PC-3 (cell line): ENCODE measurements at regions not wholly inside any gene's neighbourhood (a gene's known extent, or its start where the extent isn't known, plus 50 kb on each side); places are given as distances from the start of the nearest gene placed in this dataset.

Experiments
- ATAC-seq: fragments of 200-7000 bp; cut with Tn5 transposase; 2 replicates; pipeline ENCODE4 v1.9.1; 2020; ENCODE audit warnings: mild to moderate bottlenecking, moderate library complexity
- BruUV-seq: library from RNA; stranded (reverse); fragments of 400-500 nt; replicated peaks from 2 replicates; lab custom pipeline; 2021; lab: Mats Ljungman, UMichigan
- CTCF ChIA-PET: fragments of 300-600 bp; sonication (Branson Sonifier 250); formaldehyde crosslinking; loops from one replicate; lab custom pipeline; 2022; ENCODE audit warnings: antibody characterized with exemption; lab: Charles Lee
- POLR2A ChIA-PET: fragments of 300-600 bp; sonication (Branson Sonifier 250); formaldehyde crosslinking; loops from one replicate; lab custom pipeline; 2022; ENCODE audit warnings: antibody characterized with exemption; ENCODE audit not compliant: unreplicated experiment; lab: Charles Lee
- DNase-seq: peaks from one replicate; pipeline ENCODE4 v3.0.0-alpha.2; 2015
- H2AFZ ChIP-seq: fragments of 300-600 bp; sonication (generic); 2 replicates; pipeline ENCODE4 v1.6.0; 2016; ENCODE audit warnings: antibody characterized with exemption, low read length
- H3F3A ChIP-seq: fragments of 300-600 bp; sonication (generic); one replicate; pipeline ENCODE4 v1.6.0; 2017; ENCODE audit warnings: antibody characterized with exemption, low read length, control low read depth, mild to moderate bottlenecking; ENCODE audit not compliant: unreplicated experiment
- H3K27ac ChIP-seq: fragments of 300-600 bp; sonication (generic); 2 replicates; pipeline ENCODE4 v1.5.1; 2016; ENCODE audit warnings: mild to moderate bottlenecking, low read length
- H3K27me3 ChIP-seq: fragments of 300-600 bp; sonication (generic); 2 replicates; pipeline ENCODE4 v1.6.1; 2016; ENCODE audit warnings: low read length, mixed read lengths
- H3K36me3 ChIP-seq: fragments of 300-600 bp; sonication (generic); 2 replicates; pipeline ENCODE4 v1.6.1; 2016; ENCODE audit warnings: low read depth, mixed run types, low read length, mixed read lengths
- H3K4me1 ChIP-seq: fragments of 300-600 bp; sonication (generic); 2 replicates; pipeline ENCODE4 v1.5.1; 2016; ENCODE audit warnings: low read length; ENCODE audit not compliant: insufficient read depth
- H3K4me2 ChIP-seq: fragments of 300-600 bp; sonication (generic); 2 replicates; pipeline ENCODE4 v1.6.0; 2016; ENCODE audit warnings: low read length
- H3K4me3 ChIP-seq: fragments of 300-600 bp; sonication (generic); 2 replicates; pipeline ENCODE4 v1.5.1; 2016; ENCODE audit warnings: mild to moderate bottlenecking, low read length, mixed read lengths
- H3K79me2 ChIP-seq: fragments of 300-600 bp; sonication (generic); 2 replicates; pipeline ENCODE4 v1.6.1; 2017; ENCODE audit warnings: low read length, mixed read lengths
- H3K9ac ChIP-seq: fragments of 300-600 bp; sonication (generic); 2 replicates; pipeline ENCODE4 v1.6.0; 2016; ENCODE audit warnings: mild to moderate bottlenecking, low read length
- H3K9me2 ChIP-seq: fragments of 300-600 bp; sonication (generic); replicated peaks from 2 replicates; pipeline ENCODE4 v1.6.1; 2016; ENCODE audit warnings: mixed run types, low read length, mixed read lengths
- H3K9me3 ChIP-seq: fragments of 300-600 bp; sonication (generic); 2 replicates; pipeline ENCODE4 v1.6.1; 2016; ENCODE audit warnings: low read length, mixed read lengths
- H4K20me1 ChIP-seq: fragments of 300-600 bp; sonication (generic); 2 replicates; pipeline ENCODE4 v1.6.1; 2016; ENCODE audit warnings: low read length, mixed read lengths
- EZH2 ChIP-seq: fragments of 300-600 bp; sonication (generic); IDR thresholded peaks from one replicate; pipeline ENCODE4 v1.6.1; 2017; ENCODE audit warnings: antibody characterized with exemption, mild to moderate bottlenecking, low read length; ENCODE audit not compliant: unreplicated experiment
- EZH2phosphoT487 ChIP-seq: fragments of 300-600 bp; sonication (generic); IDR thresholded peaks from 2 replicates; pipeline ENCODE4 v1.6.1; 2018; ENCODE audit warnings: mild to moderate bottlenecking, antibody characterized with exemption, low read length, borderline replicate concordance
- intact Hi-C: fragments of 100-400 bp; cut with micrococcal nuclease; formaldehyde crosslinking; loops from 2 replicates; pipeline ENCODE4 v1.9.0; 2023
- TF ChIP-seq, protein P1 (sequence below): fragments of 300-600 bp; sonication (generic); conservative IDR thresholded peaks from 2 replicates; pipeline ENCODE4 v1.5.1; 2017; ENCODE audit warnings: antibody characterized with exemption, low read depth, mild to moderate bottlenecking, low read length

DNA sequence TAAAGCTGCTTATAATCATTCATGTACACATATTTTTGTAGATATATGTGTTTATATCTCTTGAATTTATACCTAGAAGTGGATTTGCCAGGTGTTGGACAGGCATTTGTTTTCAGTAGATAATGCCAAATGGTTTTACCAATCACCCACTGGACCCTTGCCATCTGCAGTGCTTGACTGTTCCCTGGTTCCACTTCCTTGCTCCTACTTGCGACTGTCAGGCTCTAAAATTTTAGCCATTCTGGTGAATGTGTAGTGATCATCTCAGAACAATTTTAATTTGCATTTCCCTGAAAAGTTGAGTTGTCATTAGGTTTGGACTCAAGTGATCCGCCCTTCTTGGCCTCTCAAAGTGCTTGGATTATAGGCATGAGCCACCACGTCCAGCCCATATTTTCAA, 122.4 kb upstream of the SLC34A2 start:
- no peak for DNase-seq
- BruUV-seq: no TSS peak
- Histone ChIP-seq H3K27ac (no peak overlapping the region), H3K4me1 (no peaks in the 10 kb centered on the region), H3K9ac (no peak overlapping the region), H3K79me2 (no peaks in the 10 kb centered on the region), H3K9me2 (no peaks in the 10 kb centered on the region), H2AFZ (no peak overlapping the region), H4K20me1 (no peaks in the 10 kb centered on the region), H3K36me3 (no peaks in the 10 kb centered on the region), H3K4me2 (no peak overlapping the region), H3K4me3 (no peak overlapping the region), H3K9me3 (no peaks in the 10 kb centered on the region), H3F3A (no peaks in the 10 kb centered on the region), H3K27me3 (no peaks in the 10 kb centered on the region)
- TF ChIP-seq EZH2phosphoT487 (no peak), EZH2 (no peak)
- TF ChIP-seq, protein P1, sequence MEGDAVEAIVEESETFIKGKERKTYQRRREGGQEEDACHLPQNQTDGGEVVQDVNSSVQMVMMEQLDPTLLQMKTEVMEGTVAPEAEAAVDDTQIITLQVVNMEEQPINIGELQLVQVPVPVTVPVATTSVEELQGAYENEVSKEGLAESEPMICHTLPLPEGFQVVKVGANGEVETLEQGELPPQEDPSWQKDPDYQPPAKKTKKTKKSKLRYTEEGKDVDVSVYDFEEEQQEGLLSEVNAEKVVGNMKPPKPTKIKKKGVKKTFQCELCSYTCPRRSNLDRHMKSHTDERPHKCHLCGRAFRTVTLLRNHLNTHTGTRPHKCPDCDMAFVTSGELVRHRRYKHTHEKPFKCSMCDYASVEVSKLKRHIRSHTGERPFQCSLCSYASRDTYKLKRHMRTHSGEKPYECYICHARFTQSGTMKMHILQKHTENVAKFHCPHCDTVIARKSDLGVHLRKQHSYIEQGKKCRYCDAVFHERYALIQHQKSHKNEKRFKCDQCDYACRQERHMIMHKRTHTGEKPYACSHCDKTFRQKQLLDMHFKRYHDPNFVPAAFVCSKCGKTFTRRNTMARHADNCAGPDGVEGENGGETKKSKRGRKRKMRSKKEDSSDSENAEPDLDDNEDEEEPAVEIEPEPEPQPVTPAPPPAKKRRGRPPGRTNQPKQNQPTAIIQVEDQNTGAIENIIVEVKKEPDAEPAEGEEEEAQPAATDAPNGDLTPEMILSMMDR: no peak
- ATAC-seq: no peak
- intact Hi-C loops: no loop called here
- POLR2A ChIA-PET: no interaction called here
- CTCF ChIA-PET: no interaction called here

DNA sequence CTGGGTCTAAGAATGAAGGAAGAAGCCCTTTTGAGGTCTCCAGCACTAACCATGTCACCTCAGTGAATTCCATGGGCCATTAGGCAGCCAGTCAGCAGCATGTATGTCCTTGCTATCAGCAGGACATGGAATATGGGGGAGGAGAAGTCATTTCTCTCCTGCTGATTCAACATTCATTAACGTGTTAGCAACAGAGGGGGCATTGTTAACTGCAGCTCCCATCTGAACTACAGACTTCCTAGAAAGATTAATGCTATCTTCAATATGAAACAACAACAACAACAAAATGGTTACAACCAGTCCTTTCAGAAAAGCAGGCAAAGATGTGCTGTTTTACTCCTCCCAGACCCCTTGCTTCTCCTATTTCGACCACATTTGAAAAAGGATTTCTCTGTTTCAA, 120.4 kb upstream of the SLC34A2 start:
- no peak for ATAC-seq
- no peaks in the 10 kb centered on the region for H3F3A ChIP-seq
- POLR2A ChIA-PET: no interaction called here

DNA sequence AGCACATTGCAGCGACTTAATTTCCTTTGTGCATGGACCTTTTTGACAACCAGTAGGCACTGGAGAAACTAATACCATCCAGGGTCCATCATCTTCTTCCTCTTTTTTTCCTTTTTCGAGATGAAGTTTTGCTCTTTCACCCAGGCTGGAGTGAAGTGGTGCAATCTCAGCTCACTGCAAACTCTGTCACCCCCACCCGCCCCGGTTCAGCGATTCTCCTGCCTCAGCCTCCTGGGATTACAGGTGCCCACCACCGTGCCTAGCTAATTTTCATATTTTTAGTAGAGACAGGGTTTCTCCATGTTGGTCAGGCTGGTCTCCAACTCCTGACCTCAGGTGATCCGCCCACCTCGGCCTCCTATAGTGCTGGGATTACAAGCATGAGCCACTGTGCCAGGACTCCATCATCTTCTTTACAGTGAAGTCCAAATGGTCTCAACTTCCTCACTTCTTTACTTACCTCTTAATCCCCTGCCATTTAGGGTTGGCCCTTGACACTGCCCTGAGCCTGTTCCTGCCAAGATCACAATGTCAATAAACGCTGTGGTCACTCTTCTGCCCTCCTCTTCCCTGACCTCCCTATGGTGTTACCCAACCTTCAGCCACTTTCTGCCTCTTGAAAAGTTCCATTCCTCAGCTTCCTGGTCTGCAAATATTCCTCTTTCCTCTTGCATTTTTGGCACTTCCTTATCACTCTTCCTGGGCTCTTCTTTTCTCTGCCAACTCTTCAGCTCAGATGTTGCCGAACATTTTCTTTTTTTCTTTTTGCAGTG, 119.8 kb upstream of the SLC34A2 start:
- Histone ChIP-seq H4K20me1 (no peaks in the 10 kb centered on the region), H3K79me2 (no peaks in the 10 kb centered on the region), H3K9me2 (no peaks in the 10 kb centered on the region), H3K4me1 (no peaks in the 10 kb centered on the region), H2AFZ (no peak overlapping the region), H3K36me3 (no peaks in the 10 kb centered on the region), H3K27ac (no peak overlapping the region), H3K9ac (no peak overlapping the region), H3K4me2 (no peak overlapping the region), H3K9me3 (no peaks in the 10 kb centered on the region), H3K4me3 (no peak overlapping the region), H3K27me3 (no peaks in the 10 kb centered on the region), H3F3A (no peaks in the 10 kb centered on the region)
- BruUV-seq: no TSS peak
- ATAC-seq: no peak
- ChIA-PET CTCF (no interaction called here), POLR2A (no interaction called here)
- intact Hi-C loops: no loop called here
- TF ChIP-seq EZH2: no peak
- TF ChIP-seq, protein P1: no peak
- TF ChIP-seq EZH2phosphoT487: no peak
- no peak for DNase-seq

More for the DNA sequence above, 120.4 kb upstream of the SLC34A2 start:
- intact Hi-C loops: no loop called here
- H3K9me3 ChIP-seq: no peaks in the 10 kb centered on the region
- H3K79me2 ChIP-seq: no peaks in the 10 kb centered on the region
- H3K4me1 ChIP-seq: no peaks in the 10 kb centered on the region
- no peak overlapping the region for H3K9ac ChIP-seq
- H3K4me3 ChIP-seq: no peak overlapping the region
- TF ChIP-seq EZH2 (no peak), EZH2phosphoT487 (no peak)
- TF ChIP-seq, protein P1: no peak
- no peak overlapping the region for H3K27ac ChIP-seq
- no peaks in the 10 kb centered on the region for H4K20me1 ChIP-seq
- H3K4me2 ChIP-seq: no peak overlapping the region
- no peak for DNase-seq
- no peaks in the 10 kb centered on the region for H3K9me2 ChIP-seq
- CTCF ChIA-PET: no interaction called here
- H3K27me3 ChIP-seq: no peaks in the 10 kb centered on the region
- no TSS peak for BruUV-seq
- H2AFZ ChIP-seq: no peak overlapping the region
- no peaks in the 10 kb centered on the region for H3K36me3 ChIP-seq
